Activated B cell treated with CpG ODN at 0.5 μM for 24 hours (primary cell): ENCODE measurements at regions not wholly inside any gene's neighbourhood (a gene's known extent, or its start where the extent isn't known, plus 50 kb on each side); places are given as distances from the start of the nearest gene placed in this dataset.

Experiments used
- ATAC-seq: fragments of 200-7000 bp; cut with Tn5 transposase; one replicate; pipeline ENCODE4 v1.10.0; 2021; ENCODE audit warnings: low read depth, mild to moderate bottlenecking, moderate library complexity
- CTCF ChIA-PET: fragments of 350-600 bp; sonication (Branson Sonifier 250); formaldehyde crosslinking; loops from one replicate; lab custom pipeline; 2021; ENCODE audit warnings: antibody characterized with exemption; lab: Charles Lee
- POLR2A ChIA-PET: fragments of 350-600 bp; sonication (Branson Sonifier 250); formaldehyde crosslinking; loops from one replicate; lab custom pipeline; 2021; ENCODE audit warnings: antibody characterized with exemption; lab: Charles Lee
- DNase-seq: peaks from one replicate; pipeline ENCODE4 v3.0.0; 2022
- H3K27ac Mint-ChIP-seq: one replicate; pipeline ENCODE4 v1.8.0; 2020; ENCODE audit warnings: mixed read lengths
- H3K27me3 Mint-ChIP-seq: one replicate; pipeline ENCODE4 v1.8.0; 2021; ENCODE audit warnings: mixed read lengths
- H3K36me3 Mint-ChIP-seq: one replicate; pipeline ENCODE4 v1.8.0; 2021; ENCODE audit warnings: low read depth, mixed read lengths
- H3K4me1 Mint-ChIP-seq: one replicate; pipeline ENCODE4 v1.8.0; 2021; ENCODE audit warnings: mixed read lengths
- H3K4me3 Mint-ChIP-seq: one replicate; pipeline ENCODE4 v1.8.0; 2020; ENCODE audit warnings: mild to moderate bottlenecking, mixed read lengths
- H3K9me3 Mint-ChIP-seq: one replicate; pipeline ENCODE4 v1.8.0; 2020; ENCODE audit warnings: mixed read lengths
- CTCF ChIP-seq: fragments of 200-600 bp; IDR thresholded peaks from one replicate; pipeline ENCODE4 v1.8.0; 2022; ENCODE audit warnings: antibody characterized with exemption, mild to moderate bottlenecking
- intact Hi-C: fragments of 100-400 bp; cut with micrococcal nuclease; formaldehyde crosslinking; loops from one replicate; pipeline ENCODE4 v1.15.1; 2024

GRCh38 chr3:182592747-182593146 lies 200.6 kb upstream of the ATP11B start:
- ChIA-PET POLR2A (no interaction called here), CTCF (no interaction called here)
- no peak for DNase-seq
- intact Hi-C loops, result no loop called here
- ATAC-seq, result no peak
- no peak for TF ChIP-seq CTCF
- Mint-ChIP-seq H3K4me1 (no peaks in the 10 kb centered on the region), H3K4me3 (no peak overlapping the region), H3K27me3 (no peaks in the 10 kb centered on the region), H3K27ac (no peak overlapping the region), H3K9me3 (peaks cover 5% of the 10 kb centered on the region), H3K36me3 (no peaks in the 10 kb centered on the region)

GRCh38 chr3:182596676-182597410 lies 196.5 kb upstream of the ATP11B start:
- Mint-ChIP-seq H3K36me3 (no peaks in the 10 kb centered on the region), H3K9me3 (no peaks in the 10 kb centered on the region), H3K4me1 (no peaks in the 10 kb centered on the region), H3K27me3 (no peaks in the 10 kb centered on the region), H3K27ac (no peak overlapping the region), H3K4me3 (no peak overlapping the region)
- intact Hi-C loops, result no loop called here
- no peak for TF ChIP-seq CTCF
- POLR2A ChIA-PET, result no interaction called here
- DNase-seq, result no peak
- ATAC-seq, result no peak
- CTCF ChIA-PET, result no interaction called here

- no peaks in the 10 kb centered on the region for H3K4me1 Mint-ChIP-seq
- H3K36me3 Mint-ChIP-seq, result no peaks in the 10 kb centered on the region
- H3K27ac Mint-ChIP-seq, result no peak overlapping the region
- H3K4me3 Mint-ChIP-seq, result no peak overlapping the region
- H3K9me3 Mint-ChIP-seq, result no peaks in the 10 kb centered on the region
- DNase-seq (no peak), ATAC-seq (no peak)
- H3K27me3 Mint-ChIP-seq, result no peaks in the 10 kb centered on the region
- ChIA-PET POLR2A (no interaction called here), CTCF (no interaction called here)
- intact Hi-C loops, result no loop called here
- TF ChIP-seq CTCF, result no peak
These were observed 195.7 kb upstream of the ATP11B start for GRCh38 chr3:182597621-182598041.

GRCh38 chr3:182601597-182601996 lies 191.7 kb upstream of the ATP11B start:
- intact Hi-C loops, result no loop called here
- H3K9me3 Mint-ChIP-seq, result no peaks in the 10 kb centered on the region
- DNase-seq, result no peak
- ChIA-PET CTCF (no interaction called here), POLR2A (no interaction called here)
- no peaks in the 10 kb centered on the region for H3K27me3 Mint-ChIP-seq
- ATAC-seq, result no peak
- no peak overlapping the region for H3K4me3 Mint-ChIP-seq
- H3K4me1 Mint-ChIP-seq, result no peaks in the 10 kb centered on the region
- no peak overlapping the region for H3K27ac Mint-ChIP-seq
- no peaks in the 10 kb centered on the region for H3K36me3 Mint-ChIP-seq
- TF ChIP-seq CTCF, result no peak

- intact Hi-C loops, result no loop called here
- Mint-ChIP-seq H3K27me3 (peaks cover 2% of the 10 kb centered on the region), H3K27ac (no peak overlapping the region), H3K4me3 (no peak overlapping the region), H3K9me3 (no peaks in the 10 kb centered on the region), H3K36me3 (no peaks in the 10 kb centered on the region), H3K4me1 (no peaks in the 10 kb centered on the region)
- DNase-seq (no peak), ATAC-seq (no peak)
- TF ChIP-seq CTCF, result no peak
- POLR2A ChIA-PET, result no interaction called here
- CTCF ChIA-PET, result no interaction called here
These were observed 189.8 kb upstream of the ATP11B start for GRCh38 chr3:182603501-182603900.
